Small intestine (tissue), 7 donors: ENCODE measurements at regions not wholly inside any gene's neighbourhood (a gene's known extent, or its start where the extent isn't known, plus 50 kb on each side); places are given as distances from the start of the nearest gene placed in this dataset.

Experiments
- DNase-seq, 2 donors: peaks; one replicate each; pipeline versions ENCODE4 v3.0.0 to v3.0.0-alpha.2; 2013
- FAIRE-seq: peaks from 2 replicates; lab custom pipeline; 2012; peaks lifted over from hg19 to GRCh38; lab: Jason Lieb, UNC
- H3K27ac ChIP-seq, 3 donors: one replicate each; pipeline ENCODE4 v1.5.1; 2013; ENCODE audit warnings: low read length in 2 of 3, mild to moderate bottlenecking in 2 of 3, control low read depth in 1 of 3, inconsistent platforms in 1 of 3, low read depth in 1 of 3, moderate library complexity in 1 of 3
- H3K27me3 ChIP-seq, 3 donors: one replicate each; pipeline ENCODE4 v1.6.1; 2013; ENCODE audit warnings: low read length in 3 of 3, inconsistent platforms in 1 of 3; ENCODE audit not compliant: control insufficient read depth in 3 of 3, insufficient read depth in 3 of 3
- H3K36me3 ChIP-seq, 3 donors: one replicate each; pipeline ENCODE4 v1.6.1; 2013; ENCODE audit warnings: low read length in 3 of 3, inconsistent platforms in 1 of 3, low read depth in 1 of 3, mild to moderate bottlenecking in 1 of 3, moderate library complexity in 1 of 3; ENCODE audit not compliant: control insufficient read depth in 3 of 3, insufficient read depth in 2 of 3
- H3K4me1 ChIP-seq, 3 donors: one replicate each; pipeline ENCODE4 v1.6.1; 2013; ENCODE audit warnings: low read length in 2 of 3, inconsistent platforms in 1 of 3, low read depth in 1 of 3, mild to moderate bottlenecking in 1 of 3, moderate library complexity in 1 of 3; ENCODE audit not compliant: control insufficient read depth in 3 of 3, insufficient read depth in 2 of 3
- H3K4me3 ChIP-seq, 3 donors: one replicate each; pipeline ENCODE4 v1.5.1; 2013; ENCODE audit warnings: low read length in 3 of 3, control low read depth in 1 of 3, inconsistent platforms in 1 of 3, low read depth in 1 of 3, mild to moderate bottlenecking in 1 of 3, moderate library complexity in 1 of 3
- H3K9me3 ChIP-seq, 2 donors: one replicate each; pipeline ENCODE4 v1.6.1; 2013; ENCODE audit warnings: low read depth in 1 of 2, low read length in 1 of 2; ENCODE audit not compliant: control insufficient read depth in 2 of 2, insufficient read depth in 1 of 2
- WGBS, 3 donors: extraction: QIAGEN DNeasy Blood & Tissue Kit; methylation state at CpG; one replicate each; pipeline ENCODE4 v1.1.7; 2013; 5-methylcytosine and 5-hydroxymethylcytosine counted together
- donor health status: healthy with polysubstance abuse.
- donor health status: control.
- donor health status: control.
- donor health status: Bipolar disorder and iron deficiency.
- donor health status: healthy.

- Histone ChIP-seq H3K4me1 (no peaks in the 10 kb centered on the region), H3K4me3 (no peak overlapping the region), H3K9me3 (no peaks in the 10 kb centered on the region), H3K27me3 (no peaks in the 10 kb centered on the region), H3K27ac (no peak overlapping the region), H3K36me3 (no peaks in the 10 kb centered on the region)
- FAIRE-seq (no peak), DNase-seq (no peak)
- 84 to 92% (median 87%) methylated on average over 5 of the region's 5 CpGs for WGBS, 3 donors
Measured at GRCh38 chr4:10753336-10753735, 68.8 kb upstream of the CLNK start.

GRCh38 chr4:10750714-10751113, 66.1 kb upstream of the CLNK start:
- no peaks in the 10 kb centered on the region for H3K27me3 ChIP-seq
- no peaks in the 10 kb centered on the region for H3K9me3 ChIP-seq
- H3K27ac ChIP-seq, result no peak overlapping the region
- no peak overlapping the region for H3K4me3 ChIP-seq
- DNase-seq (no peak), FAIRE-seq (no peak)
- WGBS, 3 donors, result 60 to 78% (median 73%) methylated on average over 5 of the region's 5 CpGs
- no peaks in the 10 kb centered on the region for H3K4me1 ChIP-seq
- no peaks in the 10 kb centered on the region for H3K36me3 ChIP-seq

GRCh38 chr4:10747186-10747585, 62.6 kb upstream of the CLNK start:
- no peaks in the 10 kb centered on the region for H3K36me3 ChIP-seq
- no peak overlapping the region for H3K27ac ChIP-seq
- DNase-seq (no peak), FAIRE-seq (no peak)
- H3K4me3 ChIP-seq, result no peak overlapping the region
- 64 to 73% (median 71%) methylated on average over 5 of the region's 5 CpGs for WGBS, 3 donors
- H3K9me3 ChIP-seq, result no peaks in the 10 kb centered on the region
- H3K4me1 ChIP-seq, result no peaks in the 10 kb centered on the region
- no peaks in the 10 kb centered on the region for H3K27me3 ChIP-seq

- FAIRE-seq, result no peak
- WGBS, 3 donors, result 44 to 68% (median 63%) methylated on average over 3 of the region's 3 CpGs
- H3K27ac ChIP-seq, result no peak overlapping the region
- DNase-seq, result no peak
- H3K9me3 ChIP-seq, result no peaks in the 10 kb centered on the region
- H3K4me3 ChIP-seq, result no peak overlapping the region
- no peaks in the 10 kb centered on the region for H3K4me1 ChIP-seq
- no peaks in the 10 kb centered on the region for H3K27me3 ChIP-seq
- H3K36me3 ChIP-seq, result no peaks in the 10 kb centered on the region
Measured at GRCh38 chr4:10746371-10747171, 62.0 kb upstream of the CLNK start.

- WGBS, 3 donors, result 65 to 79% (median 76%) methylated on average over 3 of the region's 3 CpGs
- Histone ChIP-seq H3K4me3 (no peak overlapping the region), H3K36me3 (no peaks in the 10 kb centered on the region), H3K9me3 (no peaks in the 10 kb centered on the region), H3K27ac (no peak overlapping the region), H3K27me3 (no peaks in the 10 kb centered on the region), H3K4me1 (no peaks in the 10 kb centered on the region)
- FAIRE-seq (no peak), DNase-seq (no peak)
Measured at GRCh38 chr4:10743357-10743756, 58.8 kb upstream of the CLNK start.

- FAIRE-seq (no peak), DNase-seq (no peak)
- Histone ChIP-seq H3K36me3 (no peaks in the 10 kb centered on the region), H3K9me3 (no peaks in the 10 kb centered on the region), H3K4me1 (no peaks in the 10 kb centered on the region), H3K27ac (no peak overlapping the region), H3K4me3 (no peak overlapping the region), H3K27me3 (no peaks in the 10 kb centered on the region)
- 64 to 91% (median 77%) methylated on average over 1 of the region's 1 CpG for WGBS, 3 donors
Measured at GRCh38 chr4:10741961-10742699, 57.6 kb upstream of the CLNK start.

- Histone ChIP-seq H3K9me3 (no peaks in the 10 kb centered on the region), H3K36me3 (no peaks in the 10 kb centered on the region), H3K27ac (no peak overlapping the region), H3K27me3 (no peaks in the 10 kb centered on the region), H3K4me1 (no peaks in the 10 kb centered on the region), H3K4me3 (no peak overlapping the region)
- FAIRE-seq (no peak), DNase-seq (no peak)
- 68 to 76% (median 74%) methylated on average over 4 of the region's 4 CpGs for WGBS, 3 donors
Measured at GRCh38 chr4:10740891-10741620, 56.5 kb upstream of the CLNK start.

GRCh38 chr4:10740251-10740650, 55.7 kb upstream of the CLNK start:
- FAIRE-seq, result no peak

More at GRCh38 chr4:10740251-10740650, 55.7 kb upstream of the CLNK start:
- H3K9me3 ChIP-seq, result no peaks in the 10 kb centered on the region
- no peaks in the 10 kb centered on the region for H3K4me1 ChIP-seq
- no peak overlapping the region for H3K4me3 ChIP-seq
- DNase-seq, result no peak
- H3K36me3 ChIP-seq, result no peaks in the 10 kb centered on the region
- no peak overlapping the region for H3K27ac ChIP-seq
- H3K27me3 ChIP-seq, result no peaks in the 10 kb centered on the region
- WGBS, 3 donors, result 50 to 79% (median 74%) methylated on average over 1 of the region's 1 CpG
